ENCODE measurements at regions not wholly inside any gene's neighbourhood (a gene's known extent, or its start where the extent isn't known, plus 50 kb on each side); places are given as distances from the start of the nearest gene placed in this dataset.
"Not testable (repeated sequence)": the region's sequence is repeated elsewhere in the genome, so short reads cannot be mapped to it uniquely, and the experiment has no call there.

DNA sequence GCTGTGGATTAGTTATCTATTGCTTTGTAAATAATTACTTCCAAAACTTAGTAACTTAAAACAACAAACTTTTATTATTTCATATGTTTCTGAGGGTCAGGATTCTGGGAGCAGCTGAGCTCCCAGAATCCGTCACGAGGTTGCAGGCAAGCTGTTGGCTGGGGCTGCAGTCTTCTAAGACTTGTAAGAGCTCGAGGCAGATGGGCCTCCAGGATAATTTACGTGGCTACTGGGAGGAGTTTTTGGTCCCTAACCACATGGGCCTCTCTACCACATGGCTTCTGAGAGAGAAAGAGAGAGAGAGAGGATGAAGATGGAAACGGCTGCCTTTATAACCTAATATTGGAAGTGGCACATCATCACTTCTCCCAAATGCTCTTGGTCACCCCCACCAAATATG, 64.9 kb upstream of the SULF2 start:
- peaks cover 0 to 5% (median 0%) of the 10 kb centered on the region in 4 donors for H3K9me3 ChIP-seq
- no peak overlapping the region for H3K4me3 ChIP-seq
- WGBS: 84% methylated on average over 4 of the region's 5 CpGs
- H3K27me3 ChIP-seq: no peaks in the 10 kb centered on the region
- H3K4me1 ChIP-seq: peaks cover 0 to 4% (median 2%) of the 10 kb centered on the region in 4 donors
- no peak overlapping the region for H3K27ac ChIP-seq (replicated peaks in 1 of 4)
- no peak for DNase-seq (ENCODE audit: extremely low spot score)
- no peaks in the 10 kb centered on the region for H3K36me3 ChIP-seq
- TF ChIP-seq, protein P1, sequence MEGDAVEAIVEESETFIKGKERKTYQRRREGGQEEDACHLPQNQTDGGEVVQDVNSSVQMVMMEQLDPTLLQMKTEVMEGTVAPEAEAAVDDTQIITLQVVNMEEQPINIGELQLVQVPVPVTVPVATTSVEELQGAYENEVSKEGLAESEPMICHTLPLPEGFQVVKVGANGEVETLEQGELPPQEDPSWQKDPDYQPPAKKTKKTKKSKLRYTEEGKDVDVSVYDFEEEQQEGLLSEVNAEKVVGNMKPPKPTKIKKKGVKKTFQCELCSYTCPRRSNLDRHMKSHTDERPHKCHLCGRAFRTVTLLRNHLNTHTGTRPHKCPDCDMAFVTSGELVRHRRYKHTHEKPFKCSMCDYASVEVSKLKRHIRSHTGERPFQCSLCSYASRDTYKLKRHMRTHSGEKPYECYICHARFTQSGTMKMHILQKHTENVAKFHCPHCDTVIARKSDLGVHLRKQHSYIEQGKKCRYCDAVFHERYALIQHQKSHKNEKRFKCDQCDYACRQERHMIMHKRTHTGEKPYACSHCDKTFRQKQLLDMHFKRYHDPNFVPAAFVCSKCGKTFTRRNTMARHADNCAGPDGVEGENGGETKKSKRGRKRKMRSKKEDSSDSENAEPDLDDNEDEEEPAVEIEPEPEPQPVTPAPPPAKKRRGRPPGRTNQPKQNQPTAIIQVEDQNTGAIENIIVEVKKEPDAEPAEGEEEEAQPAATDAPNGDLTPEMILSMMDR (IDR thresholded peaks at IDR 0.05): no peak
- TF ChIP-seq POLR2AphosphoS5 (IDR thresholded peaks at IDR 0.05): no peak
- no peak for TF ChIP-seq POLR2A (IDR thresholded peaks at IDR 0.05; ENCODE audit: low read depth)
- TF ChIP-seq EP300 (IDR thresholded peaks at IDR 0.05): no peak
- intact Hi-C loops (cut with DNase I): no loop called here

DNA sequence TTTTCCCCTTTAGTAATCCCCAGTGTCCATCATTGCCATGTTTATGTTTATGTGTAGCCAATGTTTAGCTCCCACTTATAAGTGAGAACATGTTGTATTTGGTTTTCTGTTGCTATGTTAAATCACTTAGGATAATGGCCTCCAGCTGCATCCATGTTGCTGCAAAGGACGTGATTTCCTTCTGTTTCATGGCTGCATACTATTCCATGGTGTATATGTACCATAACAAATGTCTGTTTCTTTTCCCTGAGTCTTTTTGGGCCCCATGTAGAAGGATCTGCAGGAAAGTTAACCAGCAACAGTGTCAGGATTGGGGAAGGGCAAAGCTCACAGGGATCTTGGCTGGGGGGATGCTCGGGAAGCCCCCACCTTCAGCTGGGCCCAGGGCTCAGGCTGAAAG, 64.3 kb upstream of the SULF2 start:
- no peaks in the 10 kb centered on the region for H3K27me3 ChIP-seq
- H3K4me3 ChIP-seq: no peak overlapping the region
- H3K4me1 ChIP-seq: peaks cover 0 to 4% (median 2%) of the 10 kb centered on the region in 4 donors
- intact Hi-C loops (cut with DNase I): no loop called here
- no peak for DNase-seq (ENCODE audit: extremely low spot score)
- TF ChIP-seq POLR2A (IDR thresholded peaks at IDR 0.05; ENCODE audit: low read depth) (no peak), EP300 (IDR thresholded peaks at IDR 0.05) (no peak), POLR2AphosphoS5 (IDR thresholded peaks at IDR 0.05) (no peak)
- TF ChIP-seq, protein P1 (IDR thresholded peaks at IDR 0.05): no peak
- H3K36me3 ChIP-seq: no peaks in the 10 kb centered on the region
- no peak overlapping the region for H3K27ac ChIP-seq (replicated peaks in 1 of 4)
- no peaks in the 10 kb centered on the region for H3K9me3 ChIP-seq
- WGBS: 95% methylated on average over 2 of the region's 2 CpGs

DNA sequence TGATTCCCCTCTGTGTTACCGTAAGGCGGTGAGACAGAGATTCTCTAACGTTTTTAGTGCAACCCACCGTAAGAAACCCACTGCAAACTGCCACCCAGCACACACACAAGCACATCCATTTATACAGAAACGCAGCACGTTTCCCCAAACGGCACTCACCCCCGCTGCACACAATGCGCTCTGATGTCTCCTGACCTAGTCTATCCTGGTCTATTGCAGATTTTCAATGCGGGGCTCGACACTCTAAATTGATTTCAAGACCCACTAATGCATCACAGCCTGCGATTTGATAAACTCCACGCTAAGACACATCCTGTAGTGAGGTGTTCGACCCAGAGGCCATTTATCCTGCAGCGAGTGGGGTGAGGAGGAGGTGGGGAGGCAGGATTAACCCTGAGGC, 63.7 kb upstream of the SULF2 start:
- intact Hi-C loops (cut with DNase I): no loop called here
- no peaks in the 10 kb centered on the region for H3K36me3 ChIP-seq
- no peaks in the 10 kb centered on the region for H3K27me3 ChIP-seq
- H3K9me3 ChIP-seq: no peaks in the 10 kb centered on the region
- no peak for DNase-seq (ENCODE audit: extremely low spot score)
- H3K4me1 ChIP-seq: peaks cover 0 to 4% (median 2%) of the 10 kb centered on the region in 4 donors
- H3K27ac ChIP-seq (replicated peaks in 1 of 4): no peak overlapping the region
- H3K4me3 ChIP-seq: no peak overlapping the region
- TF ChIP-seq EP300 (IDR thresholded peaks at IDR 0.05): no peak
- TF ChIP-seq POLR2AphosphoS5 (IDR thresholded peaks at IDR 0.05): no peak
- TF ChIP-seq, protein P1 (IDR thresholded peaks at IDR 0.05): no peak
- no peak for TF ChIP-seq POLR2A (IDR thresholded peaks at IDR 0.05; ENCODE audit: low read depth)
- 88% methylated on average over 15 of the region's 15 CpGs for WGBS

DNA sequence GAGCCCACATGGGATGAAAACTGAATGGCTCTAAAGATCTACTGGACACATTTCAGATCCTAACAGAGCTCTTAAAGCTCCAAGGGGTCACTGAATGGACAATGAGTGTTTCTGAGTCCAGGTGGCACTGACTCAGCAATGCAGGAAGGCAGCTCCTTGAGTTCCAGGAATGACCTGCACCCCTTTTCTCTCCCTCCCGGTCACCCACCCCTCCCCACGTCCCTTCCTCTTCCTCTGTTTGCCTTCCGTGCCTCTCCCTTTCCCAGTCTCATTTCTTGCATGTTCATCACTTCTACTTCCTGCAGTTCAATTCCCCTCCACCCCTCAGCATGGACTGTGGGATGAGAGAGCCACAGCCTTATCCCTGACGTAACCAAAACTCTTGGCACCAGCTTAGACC, 63.3 kb upstream of the SULF2 start:
- H3K36me3 ChIP-seq; H3K4me3 ChIP-seq; H3K4me1 ChIP-seq; intact Hi-C loops (cut with DNase I); H3K27ac ChIP-seq (replicated peaks in 1 of 4); H3K9me3 ChIP-seq; H3K27me3 ChIP-seq; DNase-seq (ENCODE audit: extremely low spot score): not testable (repeated sequence)
- 51% methylated on average over 4 of the region's 4 CpGs for WGBS

DNA sequence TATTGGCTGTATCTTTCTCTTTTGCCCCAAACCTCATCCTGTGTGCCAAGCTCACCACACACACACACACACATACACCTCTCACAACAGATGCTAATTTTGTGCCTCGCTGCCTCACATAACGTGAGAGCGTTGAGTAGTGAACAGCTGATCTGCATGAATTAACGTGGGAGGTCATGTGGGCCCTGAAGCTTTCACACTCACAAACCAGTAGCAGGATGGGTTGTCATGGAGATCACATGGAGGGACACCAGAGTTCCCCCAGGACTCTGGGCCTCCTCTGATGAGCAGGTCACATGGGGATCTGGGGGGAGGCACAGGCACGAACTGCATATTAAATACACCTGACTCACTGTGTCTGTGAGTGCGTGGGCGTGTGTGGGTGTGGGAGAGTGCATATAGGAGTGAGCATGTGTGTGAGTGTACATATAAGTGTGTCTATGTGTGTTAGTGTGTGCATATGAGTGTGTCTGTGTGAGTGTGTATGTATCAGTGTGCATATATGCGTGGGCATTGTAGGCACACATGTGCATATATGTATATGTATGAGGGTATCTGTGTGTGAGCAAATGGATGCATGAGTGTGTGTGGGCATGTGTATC, 62.7 kb upstream of the SULF2 start:
- TF ChIP-seq EP300 (IDR thresholded peaks at IDR 0.05): no peak
- TF ChIP-seq POLR2AphosphoS5 (IDR thresholded peaks at IDR 0.05): no peak
- TF ChIP-seq, protein P1 (IDR thresholded peaks at IDR 0.05): no peak
- no peak overlapping the region for H3K27ac ChIP-seq (replicated peaks in 1 of 4)
- WGBS: 95% methylated on average over 8 of the region's 8 CpGs
- no peaks in the 10 kb centered on the region for H3K36me3 ChIP-seq
- H3K4me1 ChIP-seq: peaks cover 0 to 4% (median 2%) of the 10 kb centered on the region in 4 donors
- DNase-seq (ENCODE audit: extremely low spot score): no peak
- H3K9me3 ChIP-seq: no peaks in the 10 kb centered on the region
- H3K4me3 ChIP-seq: no peak overlapping the region
- no peaks in the 10 kb centered on the region for H3K27me3 ChIP-seq
- intact Hi-C loops (cut with DNase I): no loop called here

DNA sequence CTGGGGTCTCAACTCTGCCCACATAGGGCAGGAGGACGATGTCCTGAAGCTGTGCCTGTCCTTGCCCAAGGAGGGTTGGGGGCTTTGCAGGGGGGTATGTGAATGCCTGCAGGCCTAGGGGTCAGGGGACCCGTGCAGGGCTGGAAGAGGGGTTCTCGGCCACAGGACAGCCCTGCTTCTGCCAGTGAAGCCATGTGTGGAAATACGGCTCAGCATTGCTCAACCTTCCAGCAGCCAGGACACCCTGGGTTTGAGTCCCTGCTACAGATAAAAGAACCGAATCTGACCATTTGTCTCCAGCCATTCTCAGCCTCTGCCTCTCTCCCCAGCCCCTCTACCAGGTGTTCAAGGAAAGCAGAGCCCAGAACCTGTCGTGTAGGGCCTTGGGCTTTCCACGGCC, 61.9 kb upstream of the SULF2 start:
- DNase-seq (ENCODE audit: extremely low spot score); intact Hi-C loops (cut with DNase I); H3K36me3 ChIP-seq; H3K4me3 ChIP-seq; H3K9me3 ChIP-seq; H3K27me3 ChIP-seq; H3K27ac ChIP-seq (replicated peaks in 1 of 4); H3K4me1 ChIP-seq: not testable (repeated sequence)
- WGBS: 93% methylated on average over 3 of the region's 7 CpGs

DNA sequence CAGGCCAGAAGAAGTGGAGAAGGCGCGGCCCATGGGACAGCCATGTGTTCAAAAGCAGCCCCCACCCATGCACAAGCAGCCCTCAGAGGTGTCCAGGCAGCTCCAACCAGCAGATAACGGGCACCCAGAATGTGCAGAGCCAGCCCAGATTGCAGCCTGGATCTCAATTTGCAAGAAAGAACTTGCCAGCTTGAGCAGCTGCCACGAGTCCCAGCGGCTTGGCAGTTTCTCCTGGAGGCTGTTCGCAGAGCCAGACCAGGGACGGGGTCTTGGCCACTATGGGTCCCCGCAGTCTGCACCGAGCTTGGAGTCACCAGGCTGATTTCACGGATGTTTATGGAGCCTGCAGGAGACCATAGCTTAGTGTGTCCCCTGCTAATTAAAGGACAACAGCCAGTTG, 61.4 kb upstream of the SULF2 start:
- H3K4me1 ChIP-seq; H3K36me3 ChIP-seq; H3K4me3 ChIP-seq; intact Hi-C loops (cut with DNase I); H3K27me3 ChIP-seq; H3K9me3 ChIP-seq; DNase-seq (ENCODE audit: extremely low spot score); H3K27ac ChIP-seq (replicated peaks in 1 of 4): not testable (repeated sequence)
- WGBS: 93% methylated on average over 2 of the region's 10 CpGs

DNA sequence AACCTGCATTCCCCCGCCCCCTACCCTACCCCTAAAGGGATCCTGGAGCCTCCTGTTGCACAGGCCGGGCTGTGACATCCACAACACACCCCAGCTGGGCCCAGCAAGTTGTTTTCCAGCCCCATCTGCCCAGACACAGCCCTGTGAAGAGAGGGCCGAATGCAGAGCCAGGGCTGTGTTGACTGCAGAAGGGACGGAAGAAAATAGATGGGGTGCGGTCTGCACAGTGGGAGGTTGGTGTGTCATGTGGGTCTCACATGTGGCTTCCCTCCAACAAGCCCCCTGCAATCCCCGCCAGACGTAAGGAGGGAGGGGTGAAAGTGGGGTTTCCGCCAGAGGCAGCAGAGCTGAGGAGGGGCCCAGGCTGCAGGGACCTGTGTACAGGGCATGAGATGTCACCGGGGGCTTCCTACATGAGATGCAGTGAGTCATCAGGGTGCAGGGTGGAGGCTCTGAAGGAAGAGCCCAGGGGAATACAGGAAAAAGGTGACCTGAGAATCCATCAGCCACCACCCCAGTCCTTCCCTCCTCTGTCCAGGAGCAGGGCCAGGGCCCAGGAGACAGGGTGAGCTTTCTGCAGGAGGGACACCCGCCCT, 60.2 kb upstream of the SULF2 start:
- H3K36me3 ChIP-seq; H3K4me3 ChIP-seq; H3K27me3 ChIP-seq; H3K9me3 ChIP-seq; H3K4me1 ChIP-seq; DNase-seq (ENCODE audit: extremely low spot score); H3K27ac ChIP-seq (replicated peaks in 1 of 4); intact Hi-C loops (cut with DNase I): not testable (repeated sequence)
- WGBS: 83% methylated on average over 4 of the region's 10 CpGs
